Neuronal stem cell (in vitro differentiated cells): ENCODE measurements at regions not wholly inside any gene's neighbourhood (a gene's known extent, or its start where the extent isn't known, plus 50 kb on each side); places are given as distances from the start of the nearest gene placed in this dataset.

Experiments
- DNase-seq: peaks from one replicate; pipeline ENCODE4 v3.0.0-alpha.2; 2013; ENCODE audit warnings: low spot score
- H2AFZ ChIP-seq: one replicate; pipeline ENCODE4 v1.6.1; 2013; ENCODE audit warnings: mild to moderate bottlenecking, low read length, inconsistent platforms
- H2AK5ac ChIP-seq: 2 replicates; pipeline ENCODE4 v1.6.1; 2013; ENCODE audit warnings: low read depth, mild to moderate bottlenecking, inconsistent platforms, low read length, moderate library complexity, mixed read lengths
- H2BK120ac ChIP-seq: 2 replicates; pipeline ENCODE4 v1.6.1; 2013; ENCODE audit warnings: low read depth, mild to moderate bottlenecking, inconsistent platforms, low read length, moderate library complexity, mixed read lengths
- H2BK12ac ChIP-seq: one replicate; pipeline ENCODE4 v1.6.1; 2013; ENCODE audit warnings: low read length, inconsistent platforms
- H2BK15ac ChIP-seq: 2 replicates; pipeline ENCODE4 v1.6.1; 2013; ENCODE audit warnings: mild to moderate bottlenecking, low read length, inconsistent platforms, mixed read lengths
- H2BK5ac ChIP-seq: one replicate; pipeline ENCODE4 v1.6.1; 2013; ENCODE audit warnings: inconsistent platforms, mild to moderate bottlenecking, low read length, moderate library complexity
- H3K14ac ChIP-seq: one replicate; pipeline ENCODE4 v1.6.1; 2013; ENCODE audit warnings: low read length, inconsistent platforms
- H3K18ac ChIP-seq: 2 replicates; pipeline ENCODE4 v1.6.1; 2013; ENCODE audit warnings: low read length, inconsistent platforms
- H3K23ac ChIP-seq: 2 replicates; pipeline ENCODE4 v1.6.1; 2013; ENCODE audit warnings: low read depth, mild to moderate bottlenecking, mixed read lengths, low read length, inconsistent platforms; ENCODE audit not compliant: poor library complexity
- H3K27ac ChIP-seq: replicated peaks from 3 replicates; pipeline ENCODE4 v1.5.1; 2013; ENCODE audit warnings: low read length, inconsistent platforms
- H3K27me3 ChIP-seq, 3 experiments: 2 replicates each; pipeline ENCODE4 v1.6.1; 2013; ENCODE audit warnings: low read length in 3 of 3, mild to moderate bottlenecking in 2 of 3, inconsistent platforms in 1 of 3, low read depth in 1 of 3, mixed read lengths in 1 of 3, moderate library complexity in 1 of 3; ENCODE audit not compliant: control insufficient read depth in 3 of 3, insufficient read depth in 3 of 3
- H3K36me3 ChIP-seq, 2 donors: replicated peaks in 1 of 2; 2 replicates each; pipeline ENCODE4 v1.6.1; 2013; ENCODE audit warnings: low read length in 2 of 2; ENCODE audit not compliant: control insufficient read depth in 2 of 2, insufficient read depth in 2 of 2
- H3K4ac ChIP-seq: 2 replicates; pipeline ENCODE4 v1.6.1; 2013; ENCODE audit warnings: inconsistent platforms, mild to moderate bottlenecking, low read length, moderate library complexity
- H3K4me1 ChIP-seq, 2 donors: 1 replicate in 1 of 2; 2 replicates in 1 of 2; pipeline ENCODE4 v1.6.1; 2013; ENCODE audit warnings: low read length in 2 of 2, low read depth in 1 of 2; ENCODE audit not compliant: control insufficient read depth in 2 of 2, insufficient read depth in 1 of 2
- H3K4me2 ChIP-seq: one replicate; pipeline ENCODE4 v1.6.1; 2013; ENCODE audit warnings: mild to moderate bottlenecking, low read length, inconsistent platforms; ENCODE audit not compliant: insufficient read depth, poor library complexity, severe bottlenecking
- H3K4me3 ChIP-seq, 2 donors: 2 replicates each; pipeline ENCODE4 v1.5.1; 2013; ENCODE audit warnings: low read length in 2 of 2, mild to moderate bottlenecking in 2 of 2, inconsistent platforms in 1 of 2, moderate library complexity in 1 of 2
- H3K79me1 ChIP-seq: one replicate; pipeline ENCODE4 v1.6.1; 2013; ENCODE audit warnings: low read depth, mild to moderate bottlenecking, inconsistent platforms, low read length, moderate library complexity
- H3K9ac ChIP-seq: one replicate; pipeline ENCODE4 v1.6.1; 2013; ENCODE audit warnings: mild to moderate bottlenecking, low read depth, low read length, inconsistent platforms; ENCODE audit not compliant: poor library complexity
- H3K9me3 ChIP-seq, 2 donors: replicated peaks in 1 of 2; 2 replicates each; pipeline versions ENCODE3 to v1.6.1; 2013; ENCODE audit warnings: low read length in 2 of 2, mild to moderate bottlenecking in 2 of 2, inconsistent platforms in 1 of 2, low read depth in 1 of 2, mixed read lengths in 1 of 2, moderate library complexity in 1 of 2; ENCODE audit not compliant: control insufficient read depth in 2 of 2, insufficient read depth in 1 of 2
- H4K8ac ChIP-seq: one replicate; pipeline ENCODE4 v1.6.1; 2013; ENCODE audit warnings: low read depth, mild to moderate bottlenecking, inconsistent platforms, low read length, moderate library complexity
- H4K91ac ChIP-seq: one replicate; pipeline ENCODE4 v1.6.1; 2013; ENCODE audit warnings: low read length, low read depth, mild to moderate bottlenecking, inconsistent platforms; ENCODE audit not compliant: poor library complexity
- WGBS, 2 donors: extraction: QIAGEN DNeasy Blood & Tissue Kit; methylation state at CpG; one replicate each; pipeline ENCODE4 v1.1.7; 2013; ENCODE audit warnings: missing lambda C conversion rate in 2 of 2, mixed read lengths in 1 of 2; ENCODE audit not compliant: insufficient read length in 2 of 2, insufficient replicate concordance in 1 of 2; ENCODE audit errors: extremely low coverage in 2 of 2; 5-methylcytosine and 5-hydroxymethylcytosine counted together

DNA sequence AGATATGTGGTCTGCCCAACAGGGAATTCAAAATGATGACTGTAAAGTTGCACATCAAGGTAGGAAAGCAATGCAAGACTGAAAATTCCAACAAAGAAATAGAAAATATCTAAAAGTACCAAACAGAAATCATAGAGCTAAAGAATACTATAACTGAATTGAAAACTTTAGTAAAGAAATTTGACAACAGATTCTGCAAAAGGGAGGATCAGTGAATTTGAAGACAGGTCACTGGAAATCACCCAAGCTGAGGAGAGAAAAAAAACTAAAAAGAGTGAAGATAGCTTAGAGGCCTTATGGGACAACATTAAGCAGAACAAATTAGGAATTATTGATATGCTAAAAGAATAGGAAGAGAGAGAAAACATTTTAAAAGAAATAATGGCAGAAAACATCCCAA, 240.6 kb downstream of the SNX13 start:
- DNase-seq, result no peak
- Histone ChIP-seq H4K8ac (no peak overlapping the region), H3K4ac (no peak overlapping the region), H2AFZ (no peak overlapping the region), H3K79me1 (no peaks in the 10 kb centered on the region), H3K4me1 (peaks cover 0 to 6% of the 10 kb centered on the region in 2 donors), H3K14ac (no peak overlapping the region), H3K27ac (no peak overlapping the region), H3K18ac (no peak overlapping the region), H2BK12ac (no peak overlapping the region), H2BK5ac (no peak overlapping the region), H2BK15ac (no peak overlapping the region), H3K27me3 (no peaks in the 10 kb centered on the region), H2BK120ac (no peak overlapping the region), H4K91ac (no peak overlapping the region), H3K4me3 (no peak overlapping the region), H3K9ac (no peak overlapping the region), H3K23ac (no peak overlapping the region), H3K36me3 (no peaks in the 10 kb centered on the region), H3K4me2 (no peak overlapping the region), H3K9me3 (peaks cover 8 to 18% of the 10 kb centered on the region in 2 donors), H2AK5ac (no peak overlapping the region)

DNA sequence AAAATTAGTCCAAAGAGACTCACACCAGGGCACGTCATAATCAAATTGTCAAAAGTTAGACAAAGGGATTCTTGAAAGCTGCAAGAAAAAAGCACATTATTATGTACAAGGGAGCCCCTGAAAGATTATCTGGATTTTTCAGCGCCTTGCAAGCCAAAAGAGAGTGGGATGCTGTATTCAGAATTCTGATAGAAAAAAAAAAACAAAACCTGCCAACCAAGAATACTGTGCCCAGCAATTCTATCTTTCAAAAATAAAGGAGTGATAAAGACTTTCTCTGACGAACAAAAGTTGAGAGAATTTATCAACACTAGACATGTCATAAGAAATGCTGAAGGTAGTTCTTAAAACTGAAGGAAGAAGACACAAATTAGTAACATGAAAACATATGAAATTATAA, 240.2 kb downstream of the SNX13 start:
- Histone ChIP-seq H3K18ac (no peak overlapping the region), H4K91ac (no peak overlapping the region), H2BK12ac (no peak overlapping the region), H3K4me2 (no peak overlapping the region), H3K27me3 (no peaks in the 10 kb centered on the region), H3K9ac (no peak overlapping the region), H3K14ac (no peak overlapping the region), H2BK120ac (no peak overlapping the region), H3K4ac (no peak overlapping the region), H3K4me1 (peaks cover 0 to 6% of the 10 kb centered on the region in 2 donors), H2AK5ac (no peak overlapping the region), H2AFZ (no peak overlapping the region), H3K9me3 (peaks cover 8 to 18% of the 10 kb centered on the region in 2 donors), H3K27ac (no peak overlapping the region), H3K79me1 (no peaks in the 10 kb centered on the region), H4K8ac (no peak overlapping the region), H3K23ac (no peak overlapping the region), H3K4me3 (no peak overlapping the region), H2BK15ac (no peak overlapping the region), H3K36me3 (no peaks in the 10 kb centered on the region), H2BK5ac (no peak overlapping the region)
- no CpG with 5 or more reads among the region's 3 CpGs for WGBS, 2 donors
- DNase-seq, result no peak

DNA sequence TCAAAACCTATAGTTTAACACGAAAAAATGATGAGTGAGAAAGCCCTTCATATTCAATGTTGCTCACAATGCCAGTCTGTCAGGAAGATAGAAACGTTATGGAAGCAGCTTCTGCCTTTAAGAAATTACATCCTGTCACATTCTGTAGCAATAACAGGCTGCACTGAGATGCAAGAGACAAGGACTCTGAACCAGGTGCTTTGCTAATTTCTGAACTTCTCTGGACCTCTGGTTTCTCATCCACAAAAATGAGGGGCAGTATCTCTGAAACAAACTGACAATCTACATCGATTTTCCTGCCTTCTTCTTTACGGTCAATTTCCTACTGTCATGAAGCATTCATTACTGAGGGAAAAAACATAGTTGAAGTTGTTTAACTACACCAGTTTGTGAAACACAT, 234.0 kb downstream of the SNX13 start:
- Histone ChIP-seq H3K18ac (no peak overlapping the region), H3K9me3 (no peaks in the 10 kb centered on the region), H3K4ac (no peak overlapping the region), H3K36me3 (no peaks in the 10 kb centered on the region), H3K4me1 (peaks cover 0 to 3% of the 10 kb centered on the region in 2 donors), H4K8ac (no peak overlapping the region), H3K4me3 (no peak overlapping the region), H4K91ac (no peak overlapping the region), H2BK12ac (no peak overlapping the region), H2BK5ac (no peak overlapping the region), H2BK120ac (no peak overlapping the region), H2BK15ac (no peak overlapping the region), H2AFZ (peak overlapping the region; percentile 21), H3K23ac (no peak overlapping the region), H3K79me1 (no peaks in the 10 kb centered on the region), H3K27me3 (no peaks in the 10 kb centered on the region), H3K4me2 (no peak overlapping the region), H3K27ac (no peak overlapping the region), H2AK5ac (no peak overlapping the region), H3K9ac (no peak overlapping the region), H3K14ac (no peak overlapping the region)
- WGBS, 2 donors, result no CpG with 5 or more reads among the region's 4 CpGs
- DNase-seq, result no peak

DNA sequence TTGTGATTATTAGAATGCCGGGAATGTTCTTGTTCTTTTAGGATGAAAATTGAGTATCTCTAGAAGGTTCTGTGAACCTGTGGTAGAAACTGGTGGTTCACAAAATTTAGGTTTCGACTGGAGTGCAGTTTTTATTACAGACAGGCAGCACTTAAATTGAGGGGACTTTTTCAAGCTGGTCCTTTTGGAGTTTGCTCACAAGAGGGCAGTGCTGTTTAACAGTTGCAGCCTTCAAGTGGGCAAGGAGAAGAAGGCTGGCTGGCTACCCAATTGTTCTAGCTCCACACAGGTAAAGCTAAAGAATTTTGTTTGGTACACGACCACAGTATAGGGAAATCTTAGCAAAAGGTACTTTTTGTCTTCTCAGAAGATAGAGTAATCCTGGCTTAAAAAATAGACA, 233.6 kb downstream of the SNX13 start:
- no peaks in the 10 kb centered on the region for H3K36me3 ChIP-seq
- H3K4me2 ChIP-seq, result no peak overlapping the region
- no peak overlapping the region for H3K9ac ChIP-seq
- WGBS, 2 donors, result 100% methylated on average over 1 of the region's 3 CpGs; no CpG with 5 or more reads in 1 of the 2 donors
- H3K4me3 ChIP-seq, result no peak overlapping the region
- no peak overlapping the region for H2BK12ac ChIP-seq
- H3K27ac ChIP-seq, result no peak overlapping the region
- H2BK5ac ChIP-seq, result no peak overlapping the region
- peaks cover 0 to 3% of the 10 kb centered on the region in 2 donors for H3K4me1 ChIP-seq
- no peak overlapping the region for H3K23ac ChIP-seq
- no peaks in the 10 kb centered on the region for H3K9me3 ChIP-seq
- H2BK120ac ChIP-seq, result no peak overlapping the region
- no peak overlapping the region for H4K91ac ChIP-seq
- H3K14ac ChIP-seq, result no peak overlapping the region
- peak overlapping the region; percentile 21 for H2AFZ ChIP-seq
- H3K18ac ChIP-seq, result no peak overlapping the region
- no peak overlapping the region for H3K4ac ChIP-seq
- H4K8ac ChIP-seq, result no peak overlapping the region
- H2AK5ac ChIP-seq, result no peak overlapping the region
- H2BK15ac ChIP-seq, result no peak overlapping the region
- DNase-seq, result peak; percentile 51
- H3K27me3 ChIP-seq, result no peaks in the 10 kb centered on the region
- H3K79me1 ChIP-seq, result no peaks in the 10 kb centered on the region
